Neural progenitor cell (in vitro differentiated cells): ENCODE measurements at regions not wholly inside any gene's neighbourhood (a gene's known extent, or its start where the extent isn't known, plus 50 kb on each side); places are given as distances from the start of the nearest gene placed in this dataset.

Experiments used
- EZH2 ChIP-seq: fragments of 200-600 bp; sonication (generic); IDR thresholded peaks from 2 replicates; pipeline ENCODE4 v1.6.1; 2017; ENCODE audit warnings: antibody characterized with exemption, mild to moderate bottlenecking, moderate library complexity
- TF ChIP-seq, protein P1 (sequence below): fragments of 200-600 bp; sonication (generic); IDR thresholded peaks from 2 replicates; pipeline ENCODE4 v1.5.1; 2017; ENCODE audit warnings: antibody characterized with exemption, mild to moderate bottlenecking

DNA sequence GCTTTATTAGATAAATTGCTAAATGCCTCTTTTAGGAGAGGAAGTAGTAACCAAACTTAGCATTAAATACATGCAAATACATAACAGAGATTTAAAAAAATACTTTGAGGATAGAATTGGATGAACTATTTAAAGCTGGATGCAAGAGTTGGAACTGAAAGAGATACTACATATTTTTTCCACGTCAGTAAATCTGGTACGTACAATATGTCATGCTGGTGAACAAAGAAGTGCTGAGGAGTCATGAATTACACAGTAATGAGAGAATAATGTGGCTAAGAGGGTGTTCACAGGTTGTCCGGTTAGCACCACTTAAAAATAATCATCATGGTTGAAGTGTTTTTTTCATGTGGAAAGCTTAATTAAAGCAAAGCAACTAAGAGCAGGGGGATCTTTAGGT is 184.1 kb upstream of the FRMPD4 start:
- TF ChIP-seq, protein P1, sequence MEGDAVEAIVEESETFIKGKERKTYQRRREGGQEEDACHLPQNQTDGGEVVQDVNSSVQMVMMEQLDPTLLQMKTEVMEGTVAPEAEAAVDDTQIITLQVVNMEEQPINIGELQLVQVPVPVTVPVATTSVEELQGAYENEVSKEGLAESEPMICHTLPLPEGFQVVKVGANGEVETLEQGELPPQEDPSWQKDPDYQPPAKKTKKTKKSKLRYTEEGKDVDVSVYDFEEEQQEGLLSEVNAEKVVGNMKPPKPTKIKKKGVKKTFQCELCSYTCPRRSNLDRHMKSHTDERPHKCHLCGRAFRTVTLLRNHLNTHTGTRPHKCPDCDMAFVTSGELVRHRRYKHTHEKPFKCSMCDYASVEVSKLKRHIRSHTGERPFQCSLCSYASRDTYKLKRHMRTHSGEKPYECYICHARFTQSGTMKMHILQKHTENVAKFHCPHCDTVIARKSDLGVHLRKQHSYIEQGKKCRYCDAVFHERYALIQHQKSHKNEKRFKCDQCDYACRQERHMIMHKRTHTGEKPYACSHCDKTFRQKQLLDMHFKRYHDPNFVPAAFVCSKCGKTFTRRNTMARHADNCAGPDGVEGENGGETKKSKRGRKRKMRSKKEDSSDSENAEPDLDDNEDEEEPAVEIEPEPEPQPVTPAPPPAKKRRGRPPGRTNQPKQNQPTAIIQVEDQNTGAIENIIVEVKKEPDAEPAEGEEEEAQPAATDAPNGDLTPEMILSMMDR = no peak
- no peak for TF ChIP-seq EZH2
